IPS-15b (cell line): ENCODE measurements at regions not wholly inside any gene's neighbourhood (a gene's known extent, or its start where the extent isn't known, plus 50 kb on each side); places are given as distances from the start of the nearest gene placed in this dataset.
"Not testable (repeated sequence)": the region's sequence is repeated elsewhere in the genome, so short reads cannot be mapped to it uniquely, and the experiment has no call there.

Source experiments
- H3K27me3 ChIP-seq: one replicate; pipeline ENCODE4 v1.6.1; 2013; ENCODE audit warnings: low read length; ENCODE audit not compliant: control insufficient read depth, insufficient read depth
- H3K36me3 ChIP-seq: one replicate; pipeline ENCODE4 v1.6.1; 2013; ENCODE audit warnings: low read length; ENCODE audit not compliant: control insufficient read depth, insufficient read depth
- H3K4me1 ChIP-seq: one replicate; pipeline ENCODE4 v1.6.1; 2013; ENCODE audit warnings: mild to moderate bottlenecking, low read length; ENCODE audit not compliant: control insufficient read depth, insufficient read depth
- H3K4me3 ChIP-seq: one replicate; pipeline ENCODE4 v1.5.1; 2013; ENCODE audit warnings: low read depth, low read length
- H3K9ac ChIP-seq: one replicate; pipeline ENCODE4 v1.6.1; 2013; ENCODE audit warnings: low read depth, mild to moderate bottlenecking, low read length
- H3K9me3 ChIP-seq: one replicate; pipeline ENCODE4 v1.6.1; 2013; ENCODE audit warnings: mild to moderate bottlenecking, low read length; ENCODE audit not compliant: control insufficient read depth, insufficient read depth

DNA sequence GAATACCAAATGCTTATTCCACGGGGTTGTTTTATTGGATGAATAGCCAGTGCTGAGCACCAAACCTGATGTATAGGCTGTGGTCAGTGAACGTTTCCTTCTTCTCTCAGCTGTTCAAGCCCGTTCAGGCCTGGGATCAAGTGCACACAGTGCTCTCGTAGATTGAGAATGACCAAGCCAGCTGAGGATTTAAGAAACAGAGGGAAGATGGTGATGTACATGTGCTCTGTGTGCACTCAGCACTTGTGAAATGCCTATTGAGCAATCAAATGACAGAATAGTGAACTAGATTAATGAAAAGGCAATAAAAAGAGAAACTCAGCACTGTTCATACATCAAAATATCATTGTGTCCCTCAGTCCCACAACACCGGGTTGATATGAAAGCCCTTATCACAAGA lies 302.5 kb downstream of the BMPER start:
- Histone ChIP-seq H3K9me3 (no peaks in the 10 kb centered on the region), H3K4me3 (no peak overlapping the region), H3K4me1 (no peaks in the 10 kb centered on the region), H3K36me3 (no peaks in the 10 kb centered on the region), H3K27me3 (no peaks in the 10 kb centered on the region), H3K9ac (no peak overlapping the region)

DNA sequence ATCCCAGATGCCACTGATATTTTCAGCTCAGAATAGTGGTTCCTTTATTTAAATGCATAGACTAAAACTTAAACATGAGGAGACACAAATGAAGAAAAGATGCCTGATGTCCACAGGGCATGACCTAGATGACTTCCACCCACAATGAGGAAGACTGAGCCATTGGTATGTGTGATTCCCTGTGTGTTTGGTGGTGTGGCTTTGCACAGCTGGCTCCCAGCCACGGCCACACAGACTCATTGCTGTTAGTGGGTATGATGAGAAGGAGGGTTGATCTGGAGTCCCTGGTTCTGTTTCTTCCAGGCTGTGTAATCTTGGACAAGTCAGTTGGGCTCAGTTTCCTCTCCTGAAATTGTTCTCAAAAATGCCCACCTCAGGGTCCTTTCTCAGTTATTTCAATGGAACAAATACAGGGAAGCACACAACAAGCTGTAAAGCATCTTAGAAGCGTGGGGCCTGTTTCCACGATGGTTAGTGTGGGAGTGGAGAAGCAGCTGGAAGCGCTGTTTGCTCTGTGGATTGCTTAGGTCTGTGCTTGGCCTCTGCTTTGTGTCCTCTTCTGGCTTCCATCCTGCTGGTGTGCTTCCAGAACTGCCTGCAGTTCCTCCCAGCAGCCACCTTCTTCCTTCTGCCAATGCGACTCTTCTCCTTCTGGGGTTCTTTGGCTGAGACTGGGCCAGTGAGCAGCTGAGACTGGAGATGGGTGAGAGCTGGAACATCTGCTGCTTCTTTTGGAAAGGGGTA lies 303.7 kb downstream of the BMPER start:
- Histone ChIP-seq H3K4me3 (no peak overlapping the region), H3K36me3 (no peaks in the 10 kb centered on the region), H3K9ac (no peak overlapping the region), H3K4me1 (no peaks in the 10 kb centered on the region), H3K9me3 (no peaks in the 10 kb centered on the region), H3K27me3 (no peaks in the 10 kb centered on the region)

DNA sequence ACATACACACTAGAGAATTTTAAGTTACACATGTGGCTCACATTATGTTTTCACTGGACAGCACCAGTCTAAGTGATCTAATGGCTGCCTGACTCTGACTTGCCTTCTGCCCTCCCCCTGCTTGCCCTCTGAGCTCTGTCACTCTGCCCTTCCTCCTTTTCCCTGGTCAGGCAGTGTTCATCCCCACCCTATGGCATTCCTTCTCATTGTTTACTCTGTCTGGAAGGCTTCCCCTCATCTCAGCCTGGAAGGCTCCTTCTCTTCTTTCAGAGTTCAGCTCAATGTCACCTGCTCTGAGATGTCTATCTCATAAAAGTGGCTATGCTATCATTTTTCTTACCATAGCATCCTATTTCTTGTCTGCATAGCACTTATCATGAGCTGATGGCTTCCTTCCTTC lies 305.7 kb downstream of the BMPER start:
- H3K27me3 ChIP-seq = no peaks in the 10 kb centered on the region
- H3K4me3 ChIP-seq = no peak overlapping the region
- no peaks in the 10 kb centered on the region for H3K36me3 ChIP-seq
- H3K9me3 ChIP-seq = no peaks in the 10 kb centered on the region
- H3K4me1 ChIP-seq = no peaks in the 10 kb centered on the region
- no peak overlapping the region for H3K9ac ChIP-seq

DNA sequence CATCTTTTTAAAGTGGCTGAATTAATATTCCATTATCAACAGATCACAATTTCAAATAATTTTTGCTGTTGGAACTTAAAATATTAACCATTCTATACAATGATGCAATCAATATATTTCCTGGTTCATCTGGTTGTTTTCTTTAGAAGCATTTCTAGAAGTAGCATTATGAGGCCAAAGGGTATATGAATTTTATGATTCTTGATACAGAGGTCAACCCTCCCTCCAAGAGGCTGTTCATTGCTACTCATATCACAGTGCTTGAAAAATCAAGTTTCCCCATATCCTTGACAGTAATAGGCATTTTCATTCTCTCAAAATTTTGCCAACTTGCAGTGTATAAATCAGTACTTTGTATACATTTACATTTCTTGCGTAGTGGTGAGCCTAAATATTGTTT lies 312.6 kb downstream of the BMPER start:
- Histone ChIP-seq H3K36me3 (no peaks in the 10 kb centered on the region), H3K9ac (no peak overlapping the region), H3K4me3 (no peak overlapping the region), H3K27me3 (no peaks in the 10 kb centered on the region), H3K4me1 (peaks cover 6% of the 10 kb centered on the region), H3K9me3 (no peaks in the 10 kb centered on the region)

DNA sequence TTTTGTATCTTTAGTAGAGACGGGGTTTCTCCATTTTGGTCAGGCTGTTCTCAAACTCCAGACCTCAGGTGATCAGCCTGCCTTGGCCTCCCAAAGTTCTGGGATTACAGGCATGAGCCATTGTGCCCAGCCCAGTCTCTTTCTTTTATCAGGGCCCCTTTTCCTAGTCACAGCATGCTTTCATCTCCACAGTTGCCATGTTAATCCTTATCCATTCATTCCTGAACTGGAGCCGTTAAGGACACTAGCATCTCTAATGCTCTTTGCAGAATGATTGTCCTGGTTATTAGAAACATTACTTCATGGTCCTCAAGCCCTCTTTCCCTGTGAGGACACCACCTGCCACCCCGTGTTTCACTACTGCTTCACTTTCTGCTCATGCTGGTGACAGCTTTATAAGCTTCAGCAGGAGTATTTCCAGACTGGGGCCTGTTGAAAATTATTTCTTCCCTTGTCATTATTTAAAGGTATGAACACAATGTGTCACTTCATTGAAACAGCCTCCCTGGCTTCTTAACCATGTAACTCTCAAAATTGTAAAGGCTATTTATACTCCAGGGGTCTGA lies 313.9 kb downstream of the BMPER start:
- no peak overlapping the region for H3K9ac ChIP-seq
- no peaks in the 10 kb centered on the region for H3K36me3 ChIP-seq
- H3K4me3 ChIP-seq = no peak overlapping the region
- H3K9me3 ChIP-seq = no peaks in the 10 kb centered on the region
- H3K4me1 ChIP-seq = peaks cover 6% of the 10 kb centered on the region
- H3K27me3 ChIP-seq = no peaks in the 10 kb centered on the region

DNA sequence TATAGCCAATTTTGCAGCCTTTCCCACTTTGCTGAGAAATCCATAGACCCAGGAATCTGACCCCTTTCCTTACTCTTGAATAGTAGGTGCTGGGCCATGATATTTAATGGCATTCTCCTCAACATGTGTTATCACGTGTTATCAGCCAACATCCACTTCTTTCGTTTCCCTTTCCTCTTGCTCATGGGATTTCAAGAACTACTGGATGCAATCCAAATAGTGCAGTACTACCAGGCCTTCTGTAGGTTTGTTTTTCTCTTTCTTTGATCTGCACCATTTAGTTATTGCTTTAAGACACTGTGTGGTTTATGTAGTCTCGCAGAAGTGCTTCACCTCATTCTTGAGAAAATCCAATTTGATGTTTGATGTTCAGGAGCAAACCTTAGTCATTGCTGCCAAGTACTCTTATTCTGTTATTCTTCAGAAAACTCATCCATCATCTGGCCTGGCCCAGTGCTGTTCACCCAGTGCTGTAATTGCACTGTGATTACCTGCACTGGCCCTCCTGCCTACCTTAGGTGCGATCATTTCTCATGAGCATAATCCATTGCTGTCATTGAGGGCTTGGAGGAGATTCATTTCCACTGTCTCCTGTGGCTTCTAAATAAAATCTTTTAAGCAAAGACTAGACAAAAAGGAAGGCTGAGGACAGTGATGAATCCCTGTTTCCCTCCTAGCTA lies 315.3 kb downstream of the BMPER start:
- H3K36me3 ChIP-seq = no peaks in the 10 kb centered on the region
- H3K27me3 ChIP-seq = no peaks in the 10 kb centered on the region
- no peak overlapping the region for H3K9ac ChIP-seq
- no peaks in the 10 kb centered on the region for H3K9me3 ChIP-seq
- no peak overlapping the region for H3K4me3 ChIP-seq
- H3K4me1 ChIP-seq = peaks cover 10% of the 10 kb centered on the region

DNA sequence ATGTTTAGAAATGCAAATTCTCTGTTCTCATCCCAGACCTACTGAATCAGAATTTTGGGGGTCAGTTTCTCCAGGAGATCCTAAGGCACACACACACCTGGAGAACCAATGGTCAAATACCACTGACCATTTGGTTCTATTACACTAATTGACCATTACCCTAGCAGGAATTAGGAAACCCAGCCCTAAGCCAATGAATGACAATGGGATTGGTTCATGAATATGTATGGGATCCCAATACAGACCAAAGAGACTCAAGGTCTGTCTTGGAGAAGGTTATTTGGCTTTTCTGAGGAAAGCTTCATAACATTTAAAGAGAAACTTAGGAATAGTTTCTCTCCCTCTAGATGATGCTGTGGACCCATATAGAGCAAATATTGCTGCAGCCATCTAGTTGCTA lies 317.0 kb downstream of the BMPER start:
- Histone ChIP-seq H3K9me3 (no peaks in the 10 kb centered on the region), H3K9ac (no peak overlapping the region), H3K36me3 (no peaks in the 10 kb centered on the region), H3K27me3 (no peaks in the 10 kb centered on the region), H3K4me1 (peaks cover 10% of the 10 kb centered on the region), H3K4me3 (no peak overlapping the region)

DNA sequence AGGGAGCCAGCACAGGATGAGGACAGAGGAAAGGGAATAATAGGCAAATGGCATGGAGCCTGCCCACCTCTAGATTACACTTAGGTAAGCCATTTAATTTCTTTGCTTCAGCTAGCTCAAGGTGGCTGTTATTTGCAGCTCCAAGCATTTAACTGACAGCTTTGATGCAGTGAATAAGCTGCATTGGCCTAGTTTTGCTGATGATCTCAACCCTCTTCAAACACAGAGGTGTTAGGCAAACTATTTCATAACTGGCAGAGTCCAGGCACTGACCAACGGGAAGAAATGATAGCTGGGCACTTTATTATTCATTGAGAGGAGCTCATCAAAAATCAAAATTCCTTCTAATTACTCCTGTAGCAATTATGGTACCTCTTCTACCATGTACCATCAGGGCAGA lies 317.4 kb downstream of the BMPER start:
- Histone ChIP-seq H3K36me3 (no peaks in the 10 kb centered on the region), H3K27me3 (no peaks in the 10 kb centered on the region), H3K4me3 (no peak overlapping the region), H3K9ac (no peak overlapping the region), H3K9me3 (no peaks in the 10 kb centered on the region), H3K4me1 (peaks cover 10% of the 10 kb centered on the region)

DNA sequence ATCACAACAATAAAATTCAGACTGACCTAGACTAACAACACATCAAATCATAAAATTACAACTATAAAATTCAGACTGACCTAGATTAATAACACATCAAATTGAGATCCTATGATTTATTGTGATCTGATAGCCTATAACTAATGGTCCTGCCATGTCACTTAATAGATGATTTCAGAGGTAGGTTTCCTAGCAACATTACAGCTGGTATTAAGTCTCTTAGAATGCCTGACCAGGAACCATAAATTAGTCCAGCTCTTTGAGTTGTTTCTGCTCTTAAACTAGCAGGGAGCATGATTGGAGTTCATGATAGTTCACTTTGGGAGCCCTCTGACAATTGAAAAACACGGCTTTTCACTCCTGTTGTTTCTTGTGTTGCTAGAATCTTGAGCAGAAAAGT lies 318.9 kb downstream of the BMPER start:
- no peaks in the 10 kb centered on the region for H3K27me3 ChIP-seq
- H3K4me3 ChIP-seq = no peak overlapping the region
- H3K4me1 ChIP-seq = peaks cover 10% of the 10 kb centered on the region
- no peaks in the 10 kb centered on the region for H3K9me3 ChIP-seq
- no peaks in the 10 kb centered on the region for H3K36me3 ChIP-seq
- no peak overlapping the region for H3K9ac ChIP-seq

DNA sequence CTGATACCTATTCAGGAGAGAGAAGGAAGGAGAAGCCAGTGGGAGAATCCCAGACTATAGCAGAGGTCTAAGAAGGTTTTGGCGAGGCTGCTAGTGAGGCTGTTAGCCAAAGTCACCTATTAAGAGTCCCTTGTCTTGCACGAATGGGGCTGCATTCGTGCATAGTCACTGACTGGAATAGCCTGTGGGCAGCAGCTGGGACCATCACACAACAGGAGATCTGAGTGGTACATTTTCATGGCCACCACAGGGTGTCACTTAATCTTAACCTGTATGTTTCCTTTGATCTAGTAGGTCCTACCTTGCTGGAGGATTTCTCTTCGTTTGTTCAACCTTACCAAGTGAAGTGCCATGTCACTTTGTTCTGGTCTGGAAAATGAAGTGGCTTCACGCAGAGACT lies 319.9 kb downstream of the BMPER start:
- Histone ChIP-seq H3K4me1 (peaks cover 10% of the 10 kb centered on the region), H3K36me3 (no peaks in the 10 kb centered on the region), H3K27me3 (no peaks in the 10 kb centered on the region), H3K9me3 (no peaks in the 10 kb centered on the region), H3K4me3 (no peak overlapping the region), H3K9ac (no peak overlapping the region)

DNA sequence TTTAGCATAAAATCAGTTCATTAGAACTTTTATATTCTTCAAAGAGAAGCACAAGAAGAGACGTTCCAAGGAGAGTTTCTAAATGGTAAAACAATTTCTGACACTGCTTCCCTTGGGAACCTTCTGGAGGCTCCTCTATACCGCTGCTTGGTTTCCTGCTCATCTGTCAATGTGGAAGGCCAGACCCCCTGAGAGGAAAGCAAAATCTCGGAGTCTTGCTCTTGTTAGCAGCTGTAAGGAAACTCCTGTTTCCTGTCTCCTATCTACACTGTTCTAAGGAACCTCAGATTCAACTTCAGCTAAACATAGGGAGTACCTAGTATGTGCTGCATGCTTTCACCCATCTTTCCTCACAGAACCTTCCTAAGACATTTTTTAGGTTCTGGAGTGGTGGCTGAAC lies 322.2 kb downstream of the BMPER start:
- Histone ChIP-seq H3K4me3 (no peak overlapping the region), H3K9me3 (no peaks in the 10 kb centered on the region), H3K27me3 (no peaks in the 10 kb centered on the region), H3K4me1 (peaks cover 7% of the 10 kb centered on the region), H3K9ac (no peak overlapping the region), H3K36me3 (no peaks in the 10 kb centered on the region)

DNA sequence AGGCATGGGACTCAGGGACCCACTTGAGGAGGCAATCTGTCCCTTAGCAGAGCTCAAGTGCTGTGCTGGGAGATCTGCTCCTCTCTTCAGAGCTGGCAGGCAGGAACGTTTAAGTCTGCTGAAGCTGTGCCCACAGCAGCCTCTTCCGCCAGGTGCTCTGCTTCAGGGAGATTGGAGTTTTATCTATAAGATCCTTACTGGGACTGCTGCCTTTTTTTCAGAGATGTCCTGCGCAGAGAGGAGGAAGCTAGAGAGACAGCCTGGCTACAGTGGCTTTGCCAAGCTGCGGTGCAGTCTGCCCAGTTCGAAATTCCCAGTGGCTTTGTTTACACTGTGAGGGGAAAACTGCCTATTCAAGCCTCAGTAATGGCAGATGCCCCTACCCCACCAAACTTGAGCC lies 329.8 kb downstream of the BMPER start:
- not testable (repeated sequence) for H3K9me3 ChIP-seq, H3K4me3 ChIP-seq, H3K27me3 ChIP-seq, H3K36me3 ChIP-seq, H3K9ac ChIP-seq, H3K4me1 ChIP-seq
